IMR-90 (cell line): ENCODE measurements at regions not wholly inside any gene's neighbourhood (a gene's known extent, or its start where the extent isn't known, plus 50 kb on each side); places are given as distances from the start of the nearest gene placed in this dataset.

Experiments used
- CHD1 ChIP-seq: IDR thresholded peaks from 2 replicates; pipeline ENCODE4 v1.6.1; 2012; ENCODE audit warnings: low read depth, low read length, improper control_type of control experiment
- FOS ChIP-seq: fragments of 150-350 bp; IDR thresholded peaks from 2 replicates; pipeline ENCODE4 v1.6.1; 2016; ENCODE audit warnings: low read depth, low read length
- MAFK ChIP-seq: IDR thresholded peaks from 2 replicates; pipeline ENCODE4 v1.6.1; 2012; ENCODE audit warnings: low read depth, low read length, improper control_type of control experiment
- POLR2A ChIP-seq: IDR thresholded peaks from 2 replicates; pipeline ENCODE4 v1.6.1; 2012; ENCODE audit warnings: mild to moderate bottlenecking, low read depth, low read length
- RAD21 ChIP-seq: IDR thresholded peaks from 2 replicates; pipeline ENCODE4 v1.6.1; 2012; ENCODE audit warnings: low read length, improper control_type of control experiment
- RCOR1 ChIP-seq: IDR thresholded peaks from 2 replicates; pipeline ENCODE4 v1.6.1; 2012; ENCODE audit warnings: mild to moderate bottlenecking, low read length, improper control_type of control experiment; ENCODE audit not compliant: insufficient replicate concordance
- RFX5 ChIP-seq: IDR thresholded peaks from 2 replicates; pipeline ENCODE4 v1.8.0; 2012; ENCODE audit warnings: low read depth, mild to moderate bottlenecking, low read length, moderate library complexity
- TF ChIP-seq, protein P1 (sequence below): conservative IDR thresholded peaks from 2 replicates; pipeline ENCODE4 v1.5.1; 2012; ENCODE audit warnings: mild to moderate bottlenecking, low read depth, low read length, improper control_type of control experiment
- TF ChIP-seq, protein P2 (sequence below): fragments of 150-350 bp; IDR thresholded peaks from 2 replicates; pipeline ENCODE4 v1.6.1; 2016; ENCODE audit warnings: low read depth, mild to moderate bottlenecking, low read length, moderate library complexity, borderline replicate concordance

DNA sequence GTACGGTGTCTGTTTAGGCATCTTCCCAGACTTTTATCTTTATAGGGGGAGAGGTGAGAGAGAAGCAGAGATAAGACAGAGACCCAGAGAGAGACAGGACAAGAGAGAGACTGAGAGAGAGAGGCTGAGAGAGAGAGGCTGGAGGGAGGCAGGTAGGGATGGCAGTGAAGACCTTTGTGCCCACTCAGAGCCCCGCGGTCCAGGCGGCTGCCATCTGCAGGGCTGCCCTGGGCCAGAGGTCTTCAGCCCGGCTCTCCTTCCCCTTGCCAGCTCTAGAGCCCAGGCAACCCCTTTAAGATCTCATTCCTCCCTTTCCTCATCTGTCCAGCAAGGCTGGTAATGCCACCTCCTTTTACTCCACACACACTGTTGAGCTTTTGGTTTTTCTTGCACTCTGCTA lies 610.0 kb downstream of the GALR1 start:
- TF ChIP-seq, protein P1, sequence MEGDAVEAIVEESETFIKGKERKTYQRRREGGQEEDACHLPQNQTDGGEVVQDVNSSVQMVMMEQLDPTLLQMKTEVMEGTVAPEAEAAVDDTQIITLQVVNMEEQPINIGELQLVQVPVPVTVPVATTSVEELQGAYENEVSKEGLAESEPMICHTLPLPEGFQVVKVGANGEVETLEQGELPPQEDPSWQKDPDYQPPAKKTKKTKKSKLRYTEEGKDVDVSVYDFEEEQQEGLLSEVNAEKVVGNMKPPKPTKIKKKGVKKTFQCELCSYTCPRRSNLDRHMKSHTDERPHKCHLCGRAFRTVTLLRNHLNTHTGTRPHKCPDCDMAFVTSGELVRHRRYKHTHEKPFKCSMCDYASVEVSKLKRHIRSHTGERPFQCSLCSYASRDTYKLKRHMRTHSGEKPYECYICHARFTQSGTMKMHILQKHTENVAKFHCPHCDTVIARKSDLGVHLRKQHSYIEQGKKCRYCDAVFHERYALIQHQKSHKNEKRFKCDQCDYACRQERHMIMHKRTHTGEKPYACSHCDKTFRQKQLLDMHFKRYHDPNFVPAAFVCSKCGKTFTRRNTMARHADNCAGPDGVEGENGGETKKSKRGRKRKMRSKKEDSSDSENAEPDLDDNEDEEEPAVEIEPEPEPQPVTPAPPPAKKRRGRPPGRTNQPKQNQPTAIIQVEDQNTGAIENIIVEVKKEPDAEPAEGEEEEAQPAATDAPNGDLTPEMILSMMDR, result no peak
- TF ChIP-seq, protein P2, sequence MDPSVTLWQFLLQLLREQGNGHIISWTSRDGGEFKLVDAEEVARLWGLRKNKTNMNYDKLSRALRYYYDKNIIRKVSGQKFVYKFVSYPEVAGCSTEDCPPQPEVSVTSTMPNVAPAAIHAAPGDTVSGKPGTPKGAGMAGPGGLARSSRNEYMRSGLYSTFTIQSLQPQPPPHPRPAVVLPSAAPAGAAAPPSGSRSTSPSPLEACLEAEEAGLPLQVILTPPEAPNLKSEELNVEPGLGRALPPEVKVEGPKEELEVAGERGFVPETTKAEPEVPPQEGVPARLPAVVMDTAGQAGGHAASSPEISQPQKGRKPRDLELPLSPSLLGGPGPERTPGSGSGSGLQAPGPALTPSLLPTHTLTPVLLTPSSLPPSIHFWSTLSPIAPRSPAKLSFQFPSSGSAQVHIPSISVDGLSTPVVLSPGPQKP, result no peak
- TF ChIP-seq RFX5 (no peak), POLR2A (no peak), FOS (no peak), CHD1 (no peak), RAD21 (no peak), RCOR1 (no peak), MAFK (no peak)
